C4-2B (cell line): ENCODE measurements at regions not wholly inside any gene's neighbourhood (a gene's known extent, or its start where the extent isn't known, plus 50 kb on each side); places are given as distances from the start of the nearest gene placed in this dataset.

Experiments used
- CTCF ChIP-seq: fragments of 450-650 bp; conservative IDR thresholded peaks from 2 replicates; pipeline ENCODE4 v1.5.1; 2017; ENCODE audit warnings: mild to moderate bottlenecking
- ZFX ChIP-seq: fragments of 450-650 bp; IDR thresholded peaks from 2 replicates; pipeline ENCODE4 v1.6.1; 2017

GRCh38 chr9:136611606-136612005 lies 51.1 kb upstream of the EGFL7 start:
- TF ChIP-seq CTCF (no peak), ZFX (no peak)
